Activated T-cell treated with anti-CD3 and anti-CD28 coated beads for 4 hours (primary cell): ENCODE measurements at regions not wholly inside any gene's neighbourhood (a gene's known extent, or its start where the extent isn't known, plus 50 kb on each side); places are given as distances from the start of the nearest gene placed in this dataset.

Source experiments
- DNase-seq: peaks from one replicate; pipeline ENCODE4 v3.0.0-alpha.2; 2020

- DNase-seq: no peak
Measured at GRCh38 chr6:133583907-133584427, 304.9 kb upstream of the TCF21 start.

- no peak for DNase-seq
Measured at GRCh38 chr6:133584823-133585222, 304.1 kb upstream of the TCF21 start.

GRCh38 chr6:133585978-133586377 is 302.9 kb upstream of the TCF21 start:
- no peak for DNase-seq

- DNase-seq: no peak
Measured at GRCh38 chr6:133587546-133588160, 301.3 kb upstream of the TCF21 start.

GRCh38 chr6:133590196-133590595 is 298.7 kb upstream of the TCF21 start:
- no peak for DNase-seq

GRCh38 chr6:133590814-133591213 is 298.1 kb upstream of the TCF21 start:
- DNase-seq: no peak

GRCh38 chr6:133591275-133591674 is 297.6 kb upstream of the TCF21 start:
- DNase-seq: no peak

GRCh38 chr6:133594652-133595110 is 294.2 kb upstream of the TCF21 start:
- no peak for DNase-seq

GRCh38 chr6:133595111-133595761 is 293.7 kb upstream of the TCF21 start:
- DNase-seq: no peak

- DNase-seq: no peak
Measured at GRCh38 chr6:133606852-133607251, 282.1 kb upstream of the TCF21 start.

- DNase-seq: no peak
Measured at GRCh38 chr6:133608620-133609019, 280.3 kb upstream of the TCF21 start.

- DNase-seq: no peak
Measured at GRCh38 chr6:133609415-133610226, 279.3 kb upstream of the TCF21 start.

- DNase-seq: no peak
Measured at GRCh38 chr6:133610227-133610840, 278.6 kb upstream of the TCF21 start.

GRCh38 chr6:133610971-133611370 is 277.9 kb upstream of the TCF21 start:
- DNase-seq: no peak

GRCh38 chr6:133612459-133612858 is 276.5 kb upstream of the TCF21 start:
- DNase-seq: no peak

- no peak for DNase-seq
Measured at GRCh38 chr6:133613211-133613610, 275.7 kb upstream of the TCF21 start.

GRCh38 chr6:133621751-133622150 is 267.2 kb upstream of the TCF21 start:
- no peak for DNase-seq

- DNase-seq: no peak
Measured at GRCh38 chr6:133623065-133623464, 265.8 kb upstream of the TCF21 start.

- no peak for DNase-seq
Measured at GRCh38 chr6:133623621-133624020, 265.3 kb upstream of the TCF21 start.

GRCh38 chr6:133626096-133626666 is 262.7 kb upstream of the TCF21 start:
- DNase-seq: no peak

GRCh38 chr6:133629970-133630369 is 258.9 kb upstream of the TCF21 start:
- DNase-seq: no peak

- DNase-seq: no peak
Measured at GRCh38 chr6:133630651-133631050, 258.3 kb upstream of the TCF21 start.

- DNase-seq: no peak
Measured at GRCh38 chr6:133631421-133631820, 257.5 kb upstream of the TCF21 start.
